ENCODE measurements at regions not wholly inside any gene's neighbourhood (a gene's known extent, or its start where the extent isn't known, plus 50 kb on each side); places are given as distances from the start of the nearest gene placed in this dataset.

DNA sequence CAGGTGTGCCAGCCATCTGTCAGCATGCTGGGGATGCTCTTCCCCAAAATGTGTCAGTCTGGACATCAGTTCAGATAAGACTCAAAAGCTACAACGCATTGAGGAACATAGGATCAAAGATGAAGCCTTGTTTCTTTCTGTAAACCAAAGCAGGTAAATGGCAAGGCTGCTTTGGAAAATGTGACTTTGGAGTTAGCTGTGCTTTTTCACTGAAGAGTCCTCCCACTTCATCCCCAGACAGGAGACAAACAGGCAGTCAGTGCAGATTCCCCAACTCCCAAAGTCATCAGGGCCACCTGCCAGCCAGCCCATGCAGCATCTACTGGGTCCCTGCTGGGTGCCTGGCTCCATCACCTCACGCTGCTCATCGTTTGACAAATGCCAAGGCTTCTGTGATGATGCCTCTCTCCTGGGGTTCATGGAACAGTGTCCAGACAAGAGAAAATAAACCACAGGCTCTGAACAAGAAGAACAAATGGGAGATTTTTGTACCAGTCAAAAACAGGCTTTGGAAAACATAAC lies 205.0 kb upstream of the BTBD3 start:
- DNase-seq: no peak

DNA sequence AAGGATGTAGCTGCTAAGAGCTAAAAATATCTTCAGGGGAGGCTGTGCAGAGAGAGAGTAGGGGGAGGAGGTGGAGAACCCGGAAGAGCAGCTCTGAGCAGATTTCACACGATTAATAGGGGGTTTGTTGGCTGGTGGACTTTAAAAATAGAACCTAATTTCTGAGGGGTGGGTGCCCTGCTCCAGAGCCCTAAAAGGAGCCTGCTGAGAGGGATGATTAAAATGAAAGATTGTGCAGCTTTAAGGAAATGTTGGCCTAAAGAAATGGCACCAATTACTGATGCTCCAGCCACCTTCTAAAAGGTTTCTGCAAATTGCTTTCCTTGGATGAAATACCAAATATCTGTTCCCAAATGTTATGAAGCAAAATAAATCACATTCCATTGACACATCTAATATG lies 202.8 kb upstream of the BTBD3 start:
- no peak for DNase-seq

DNA sequence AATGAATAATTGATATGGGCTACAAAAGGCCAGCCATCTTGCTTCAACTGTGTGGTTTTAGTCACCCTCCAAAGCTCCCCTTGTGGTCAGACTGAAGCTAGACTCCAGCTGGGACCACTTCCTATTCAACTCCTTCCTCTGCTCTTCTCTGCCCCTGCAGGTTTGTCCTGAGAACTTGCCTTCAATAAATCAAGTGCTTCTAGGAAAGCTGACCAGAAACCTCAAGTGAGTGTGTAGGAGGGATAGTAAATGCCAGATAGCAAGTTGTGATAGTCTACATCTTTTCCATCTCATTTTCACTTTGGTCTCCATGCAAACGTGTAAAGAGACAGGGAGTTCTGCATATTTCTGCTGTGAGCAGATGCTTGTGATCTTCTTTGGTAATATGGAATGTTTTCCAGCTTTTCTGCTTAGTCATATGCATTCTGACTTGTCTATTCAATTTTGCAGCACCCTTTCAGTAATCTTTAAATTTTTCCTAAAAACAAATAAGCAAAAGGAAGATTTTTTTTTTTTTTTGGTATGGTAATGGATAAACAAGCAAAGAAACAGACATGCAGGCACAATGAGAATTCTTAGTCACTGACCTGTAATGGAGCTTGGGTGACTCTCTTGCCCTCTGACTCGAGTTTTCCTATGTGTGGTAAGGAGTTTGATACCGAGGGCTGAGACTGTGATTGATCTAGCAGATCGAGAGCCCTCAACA lies 201.3 kb upstream of the BTBD3 start:
- DNase-seq: no peak

DNA sequence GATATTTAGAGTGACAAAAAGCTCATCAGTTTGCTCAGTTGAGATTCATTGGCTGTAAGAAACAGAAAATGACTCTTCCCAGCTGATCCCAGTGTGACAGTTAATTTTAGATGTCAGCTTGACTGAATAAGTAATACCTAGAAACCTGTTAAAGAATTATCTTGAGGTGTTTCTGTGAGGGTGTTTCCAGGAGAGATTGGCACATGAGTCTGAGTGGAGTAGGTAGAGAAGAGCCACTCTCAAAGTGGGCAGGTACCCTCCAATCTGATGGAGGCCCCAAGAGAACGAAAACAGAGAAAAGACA lies 200.8 kb upstream of the BTBD3 start:
- no peak for DNase-seq

DNA sequence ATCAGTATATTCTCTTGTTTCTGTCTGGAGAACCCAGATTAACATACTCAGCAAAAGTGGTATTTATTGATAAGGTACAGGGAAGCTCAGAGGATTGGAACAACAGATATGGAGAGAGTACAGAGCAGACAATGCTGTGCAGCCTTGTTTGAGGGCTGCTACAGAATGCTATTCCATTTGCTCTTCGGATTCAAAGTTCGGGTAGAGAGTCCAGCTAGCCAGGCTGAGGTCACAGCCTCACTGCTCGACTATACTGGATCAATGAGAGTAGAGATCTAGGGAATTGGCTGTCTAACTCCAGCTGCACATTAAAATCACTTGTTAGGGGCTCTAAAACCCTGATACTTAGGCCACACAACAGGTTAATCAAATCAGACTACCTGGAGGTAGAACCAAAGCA lies 200.1 kb upstream of the BTBD3 start:
- DNase-seq: no peak

DNA sequence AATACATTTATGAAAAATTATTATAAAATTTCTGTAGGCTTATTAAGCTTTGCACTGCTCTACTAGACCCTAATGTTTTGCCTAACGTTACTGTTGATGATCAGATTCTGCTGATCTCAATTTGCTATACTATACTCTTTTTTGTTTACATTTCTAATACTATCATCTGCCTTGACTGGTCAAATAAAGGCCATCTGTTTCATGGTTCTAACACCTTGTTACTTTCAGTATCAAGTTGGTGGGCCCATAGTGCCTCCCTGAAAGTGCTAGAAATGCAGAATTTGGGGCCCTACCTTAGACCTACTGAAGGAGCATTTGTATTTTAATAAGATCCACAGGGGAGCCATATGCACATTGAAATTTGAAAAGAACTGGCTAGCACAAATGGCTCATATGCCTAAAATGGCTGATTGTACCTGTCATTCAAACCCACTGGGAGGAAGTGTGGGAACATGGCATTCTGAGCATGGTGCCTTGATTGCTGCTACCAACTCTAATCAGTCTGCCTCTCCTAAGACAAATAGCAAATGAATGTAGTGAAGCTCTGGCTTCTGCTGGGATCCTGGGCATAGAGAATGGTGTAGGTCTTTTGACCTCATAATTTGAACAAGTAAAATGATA lies 199.1 kb upstream of the BTBD3 start:
- DNase-seq: no peak

DNA sequence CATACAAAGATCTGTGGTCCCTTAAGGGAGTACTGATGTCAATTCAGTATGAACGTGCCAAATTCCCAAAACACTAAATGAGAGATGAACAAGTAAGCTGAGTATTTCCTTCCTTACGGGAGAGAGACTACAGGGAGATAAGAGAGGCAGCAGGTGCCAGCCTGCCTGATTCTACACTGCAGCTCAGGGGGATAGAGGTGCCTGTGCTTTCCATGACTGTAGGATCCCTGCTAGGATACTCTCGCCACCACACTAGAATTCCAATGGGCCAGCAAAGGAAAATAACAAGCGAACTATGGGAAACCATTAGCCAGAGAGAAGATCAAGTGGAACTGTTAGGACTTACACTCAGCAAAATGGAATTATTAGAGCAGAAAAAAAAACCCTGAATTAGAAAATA lies 198.5 kb upstream of the BTBD3 start:
- no peak for DNase-seq

DNA sequence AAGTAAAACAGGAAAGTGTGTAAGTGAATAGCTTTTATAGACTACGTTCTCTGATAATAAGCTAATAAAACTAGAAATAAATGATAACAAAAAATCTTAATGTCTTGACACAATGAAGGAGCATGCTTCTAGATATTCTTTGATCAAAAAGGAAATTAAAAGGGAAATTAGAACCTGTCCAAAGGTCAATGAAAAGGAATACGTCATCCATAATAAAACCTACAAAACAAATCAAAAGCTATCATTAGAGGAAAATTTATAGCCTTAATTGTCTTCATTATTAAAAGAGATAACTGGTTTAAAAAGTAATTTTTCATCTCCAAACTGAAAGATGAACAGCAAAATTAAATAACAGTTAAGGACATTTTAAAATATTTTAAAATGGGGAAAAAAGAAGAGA lies 196.3 kb upstream of the BTBD3 start:
- DNase-seq: no peak

DNA sequence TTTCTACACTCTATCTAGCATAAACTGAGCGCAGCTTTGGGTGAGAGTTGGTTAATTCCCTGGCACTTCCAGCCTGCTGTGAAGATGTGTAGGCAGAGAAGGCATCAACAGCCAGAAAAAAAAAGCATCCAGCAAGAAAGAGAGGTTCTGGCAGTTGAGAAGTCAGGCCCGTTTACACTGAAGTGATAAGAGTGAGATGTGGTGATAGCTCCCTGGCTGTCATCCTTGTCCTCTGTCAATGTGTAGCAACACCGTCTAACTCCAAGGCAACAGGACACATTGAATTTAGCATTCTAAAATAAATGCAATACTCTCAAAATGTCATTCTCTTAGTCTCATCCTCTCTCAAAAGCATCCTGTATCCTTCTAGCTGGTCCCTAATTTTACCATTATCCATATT lies 193.6 kb upstream of the BTBD3 start:
- no peak for DNase-seq

DNA sequence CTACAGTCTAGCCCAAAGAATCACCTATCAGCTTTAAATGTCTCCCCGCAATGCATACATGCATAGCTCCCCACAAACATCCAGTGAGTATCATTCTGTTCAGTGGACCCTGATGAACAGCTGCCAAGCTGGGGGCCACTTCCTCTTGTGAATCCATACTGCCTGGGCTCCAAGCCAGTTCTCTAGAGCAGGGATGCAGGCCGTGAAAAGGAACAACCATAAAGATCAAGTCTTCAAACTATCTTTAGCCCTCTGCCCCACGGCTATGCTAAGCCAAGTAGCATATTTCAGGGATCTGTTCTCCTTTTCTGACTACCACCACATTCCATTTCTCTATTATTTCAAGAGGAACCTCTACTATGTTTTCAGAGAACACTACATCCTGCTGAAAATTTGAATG lies 191.7 kb upstream of the BTBD3 start:
- peak; percentile 91 for DNase-seq

DNA sequence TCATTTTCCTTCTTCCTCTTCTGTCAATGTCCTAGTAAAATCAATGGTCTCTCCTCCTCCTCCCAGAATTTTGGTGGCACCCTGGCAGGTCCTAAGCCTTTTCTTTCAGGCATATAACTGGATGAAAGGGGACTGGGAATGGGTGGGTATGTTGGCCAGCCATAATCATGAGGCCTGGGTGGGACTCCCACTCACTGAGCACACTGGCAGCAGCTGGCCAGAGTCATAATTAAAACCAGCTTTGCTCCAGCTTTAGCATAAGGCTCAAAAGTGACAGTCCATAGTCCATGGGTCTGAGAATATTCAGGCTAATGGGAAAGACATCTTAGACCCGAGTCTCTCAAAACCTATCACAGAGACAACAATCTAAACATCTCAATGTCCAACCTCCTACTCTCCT lies 190.0 kb upstream of the BTBD3 start:
- DNase-seq: no peak

DNA sequence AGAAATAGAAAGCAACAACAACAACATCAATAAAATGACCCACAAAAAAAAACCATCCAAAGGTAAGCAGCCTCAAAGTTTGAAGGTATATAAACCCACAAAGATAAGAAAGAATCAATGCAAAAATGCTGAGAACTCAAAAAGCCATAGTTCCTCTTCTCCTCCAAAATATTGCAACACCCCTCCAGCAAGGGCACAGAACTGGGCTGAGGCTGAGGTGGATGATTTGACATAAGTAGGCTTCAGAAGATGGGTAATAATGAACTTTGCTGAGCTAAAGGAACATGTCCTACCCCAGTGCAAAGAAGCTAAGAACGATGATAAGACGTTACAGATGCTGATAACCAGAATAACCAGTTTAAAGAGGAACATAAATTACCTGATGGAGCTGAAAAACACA lies 188.8 kb upstream of the BTBD3 start:
- no peak for DNase-seq

DNA sequence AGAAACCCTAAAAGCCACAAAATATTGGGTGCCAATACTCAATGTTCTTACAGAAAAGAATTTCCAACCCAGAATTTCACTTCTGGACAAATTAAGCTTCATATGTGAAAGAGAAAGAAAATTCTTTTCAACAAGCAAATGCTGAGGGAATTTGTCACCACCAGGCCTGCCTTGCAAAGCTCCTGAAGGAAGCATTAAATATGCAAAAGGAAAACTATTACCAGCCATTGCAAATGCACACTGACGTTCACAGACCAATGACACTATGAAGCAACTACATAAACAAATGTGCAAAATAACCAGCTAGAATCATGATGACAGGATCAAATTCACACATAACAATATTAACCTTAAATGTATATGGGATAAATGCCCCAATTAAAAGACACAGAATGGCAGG lies 187.9 kb upstream of the BTBD3 start:
- DNase-seq: no peak

DNA sequence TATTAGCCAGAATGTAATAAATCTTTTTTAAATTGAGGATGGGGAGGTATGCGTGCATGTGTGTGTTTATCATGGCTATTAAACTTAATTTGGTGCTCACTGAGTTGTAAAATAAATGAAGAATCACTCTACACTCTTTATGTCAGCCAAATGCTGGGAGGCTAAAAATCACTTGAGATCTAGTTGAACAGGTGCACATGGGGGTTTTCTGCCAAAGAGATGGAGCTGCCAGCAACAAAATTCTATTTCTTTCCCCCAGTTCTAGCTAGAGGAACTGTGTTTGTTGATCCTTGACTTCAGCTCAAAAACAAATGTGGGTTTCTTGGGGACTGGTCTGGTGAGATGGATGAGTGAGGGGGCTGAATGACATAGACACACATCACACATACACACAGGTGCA lies 183.3 kb upstream of the BTBD3 start:
- peak; percentile 93 for DNase-seq

DNA sequence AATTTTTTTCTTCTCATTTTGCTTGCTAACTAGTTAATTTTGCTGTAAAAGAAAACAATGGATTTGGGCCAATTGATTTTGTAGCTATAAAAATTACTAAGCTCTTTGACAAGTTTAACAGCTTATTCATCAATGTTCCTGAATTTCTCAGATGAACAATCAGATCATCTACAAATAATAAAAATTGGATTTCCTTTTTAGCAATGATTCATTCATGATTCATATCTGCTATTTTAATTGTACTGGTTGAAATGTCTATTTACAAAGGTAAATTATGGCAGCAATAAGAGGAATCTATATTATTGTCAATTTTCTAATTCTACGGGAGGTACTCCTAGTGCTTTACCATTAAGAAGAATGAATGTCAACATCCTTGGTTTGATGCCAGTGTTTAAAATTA lies 178.8 kb upstream of the BTBD3 start:
- DNase-seq: no peak

DNA sequence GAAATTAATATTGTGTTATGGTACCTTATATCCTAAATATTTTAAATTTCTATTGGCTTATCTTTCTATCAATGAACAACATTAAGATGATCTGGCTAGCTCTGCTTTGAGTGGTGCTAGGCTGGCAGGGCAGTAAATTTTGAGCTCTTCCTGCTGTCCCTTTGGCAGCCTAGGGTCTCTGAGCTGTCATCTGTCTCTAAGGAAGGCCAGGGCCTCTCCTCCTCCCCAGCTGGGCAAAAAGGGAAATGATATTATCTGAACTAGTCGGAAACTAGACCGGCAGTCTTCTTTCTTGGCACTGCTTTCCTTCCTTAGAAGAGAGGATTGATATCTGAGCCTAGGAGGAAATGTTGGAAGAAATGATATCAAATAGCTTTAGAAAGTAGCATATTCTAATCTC lies 176.7 kb upstream of the BTBD3 start:
- DNase-seq: no peak

DNA sequence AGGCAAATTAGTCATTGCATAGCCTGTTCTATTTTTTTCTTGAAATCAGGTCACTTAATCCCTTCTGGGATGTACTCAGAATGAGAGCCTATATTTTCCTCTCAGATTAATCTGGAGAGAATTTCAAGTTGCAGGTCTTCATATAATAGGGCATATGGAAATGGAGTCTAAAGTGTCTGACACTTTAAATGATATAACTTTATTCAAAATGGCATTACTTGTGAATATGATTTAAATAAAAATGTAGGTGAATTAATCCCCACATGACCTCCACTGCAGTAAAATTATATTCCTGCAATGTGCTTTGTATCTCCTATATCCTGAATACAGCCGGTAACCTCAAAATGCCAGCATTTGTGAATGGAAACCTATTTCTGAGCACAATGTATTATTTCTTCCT lies 172.5 kb upstream of the BTBD3 start:
- DNase-seq: no peak

DNA sequence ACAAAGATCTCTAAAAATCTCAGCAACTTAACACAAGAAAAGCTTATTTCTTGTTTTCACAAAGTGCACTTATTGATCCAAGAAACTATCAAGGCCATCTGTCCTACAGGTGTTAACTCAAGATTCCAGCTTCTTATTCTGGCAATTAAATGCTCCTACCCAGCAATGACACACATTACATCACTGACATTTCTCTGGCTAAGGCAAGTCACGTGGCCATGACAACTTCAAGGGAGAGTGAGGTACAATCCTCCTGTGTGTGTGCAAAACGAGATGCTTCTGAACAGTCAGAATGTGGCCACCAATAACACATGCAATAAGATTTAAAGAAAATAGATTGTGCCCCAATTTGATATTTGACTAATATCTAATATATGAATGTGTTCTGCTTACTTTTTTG lies 169.3 kb upstream of the BTBD3 start:
- no peak for DNase-seq

DNA sequence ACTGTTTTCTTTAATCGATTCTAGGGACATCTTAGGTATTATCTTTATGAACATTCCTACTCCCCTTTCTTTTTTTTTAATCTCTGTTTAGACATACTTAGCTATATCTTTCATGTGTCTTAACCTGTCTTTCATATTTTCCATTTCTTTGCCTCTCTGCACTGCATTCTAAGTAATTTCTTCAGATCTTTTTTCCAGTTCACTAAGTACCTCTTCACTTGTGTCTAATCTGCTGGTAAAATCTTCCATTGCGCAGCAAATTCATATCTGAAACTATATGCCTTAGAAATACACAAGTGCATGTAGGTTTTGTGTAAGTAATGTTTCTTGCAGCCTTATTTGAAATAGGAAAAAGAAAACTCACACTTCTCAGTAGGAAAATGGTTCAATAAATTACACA lies 165.4 kb upstream of the BTBD3 start:
- DNase-seq: no peak

DNA sequence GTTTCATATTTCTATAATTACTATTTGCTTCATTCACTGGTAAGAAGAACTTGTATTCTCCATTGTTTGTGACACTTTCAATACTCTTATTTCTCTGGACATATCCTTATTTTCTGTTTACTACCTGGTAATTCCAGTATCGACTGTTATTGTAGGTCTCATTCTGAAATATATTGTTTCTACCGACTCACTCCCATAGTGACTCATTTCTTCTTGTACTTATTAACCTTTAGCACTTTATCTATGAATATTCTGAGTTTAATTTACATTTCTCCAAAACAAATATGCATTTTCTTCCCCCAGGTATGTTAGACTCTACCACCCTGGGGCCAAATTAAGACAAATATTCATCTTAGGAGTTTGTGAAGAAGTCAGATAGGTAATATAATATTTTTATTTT lies 164.5 kb upstream of the BTBD3 start:
- no peak for DNase-seq

DNA sequence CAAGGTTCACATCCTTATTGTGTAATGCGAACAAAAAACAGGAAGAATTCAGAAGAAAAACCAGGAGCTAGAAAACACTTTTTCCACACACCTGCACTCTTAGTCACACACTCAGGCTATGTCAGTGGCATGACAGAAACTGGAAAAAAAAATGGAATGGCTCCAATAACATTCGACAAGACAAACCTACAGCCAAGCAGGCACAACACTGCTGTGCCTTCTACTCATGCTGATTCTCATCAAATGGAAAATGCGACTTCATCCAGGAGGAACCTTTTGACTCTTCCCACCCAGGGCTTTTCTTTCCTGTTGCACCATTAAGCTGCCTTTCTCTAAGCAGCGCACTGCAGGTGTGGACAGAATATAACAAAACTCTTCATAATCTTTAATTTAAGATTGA lies 163.2 kb upstream of the BTBD3 start:
- no peak for DNase-seq

DNA sequence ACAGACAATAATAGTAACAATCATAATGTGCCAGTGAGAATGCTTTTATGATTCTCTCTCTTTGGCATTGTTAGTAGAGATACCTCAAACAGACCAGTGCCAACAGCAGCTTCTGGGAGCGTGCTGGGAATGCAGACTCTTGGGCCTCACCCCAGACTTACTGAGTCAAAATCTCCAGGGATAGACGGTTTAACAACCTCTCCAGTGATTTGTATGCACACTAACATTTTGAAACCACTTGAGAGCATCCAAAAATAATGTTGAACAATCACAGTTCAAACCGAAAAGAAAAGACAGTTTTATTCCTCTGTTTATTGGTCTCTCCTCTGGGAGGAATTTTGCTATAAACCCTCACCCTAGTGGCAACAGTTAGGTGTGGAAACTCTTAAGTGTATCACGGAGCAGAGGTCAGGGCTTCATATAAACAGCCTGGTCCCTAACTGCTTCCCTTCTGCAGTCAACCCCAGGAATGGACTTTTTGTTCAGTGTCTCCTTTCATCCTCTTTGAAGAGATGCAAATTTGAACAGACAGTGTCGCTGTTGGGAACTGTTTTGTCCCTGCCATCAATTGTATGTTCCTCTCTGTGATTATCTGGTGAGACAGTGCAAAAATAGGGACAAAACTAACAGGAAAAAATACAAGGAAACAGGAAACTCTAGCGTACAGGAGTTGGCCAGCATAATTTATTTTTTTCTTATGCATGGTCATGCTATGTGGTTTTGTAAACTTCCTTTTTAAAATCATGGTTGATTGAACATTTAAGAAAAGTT lies 162.4 kb upstream of the BTBD3 start:
- no peak for DNase-seq

DNA sequence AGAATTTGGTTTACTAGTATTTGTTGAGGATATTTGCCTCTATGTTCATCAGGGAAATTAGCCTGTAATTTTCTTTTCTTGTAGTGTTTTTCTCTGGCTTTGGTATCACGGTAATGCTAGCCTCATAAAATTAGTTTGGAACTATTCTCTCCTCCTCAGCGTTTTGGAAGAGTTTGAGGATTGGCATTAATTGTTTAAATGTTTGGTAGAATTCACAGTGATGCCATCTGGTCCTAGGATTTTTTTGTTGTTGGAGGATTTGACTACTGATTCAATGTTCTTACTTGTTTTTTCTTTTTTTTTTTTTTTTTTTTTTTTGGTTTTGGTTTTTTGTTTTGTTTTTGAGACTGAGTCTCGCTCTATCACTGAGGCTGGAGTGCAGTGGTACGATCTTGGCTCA lies 156.2 kb upstream of the BTBD3 start:
- no peak for DNase-seq

DNA sequence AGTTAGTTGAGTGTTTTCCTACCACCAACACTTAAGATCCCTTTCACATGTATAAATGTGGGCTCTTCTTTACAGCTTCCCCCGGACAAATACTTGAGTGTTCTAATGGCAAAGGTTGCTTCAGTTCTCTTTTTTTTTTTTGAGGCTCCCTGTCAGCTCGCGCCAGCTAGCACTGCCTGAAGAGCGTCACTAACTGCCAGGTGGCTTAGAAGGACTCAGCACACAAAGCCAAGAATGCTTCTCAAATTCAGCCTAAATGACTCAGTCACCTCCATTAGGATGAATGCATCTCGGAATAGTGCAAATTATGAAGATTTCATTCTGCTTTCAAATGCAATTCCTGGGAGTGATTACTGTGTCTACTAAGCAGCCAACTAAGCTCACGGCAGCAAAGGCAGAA lies 150.7 kb upstream of the BTBD3 start:
- DNase-seq: peak; percentile 88

DNA sequence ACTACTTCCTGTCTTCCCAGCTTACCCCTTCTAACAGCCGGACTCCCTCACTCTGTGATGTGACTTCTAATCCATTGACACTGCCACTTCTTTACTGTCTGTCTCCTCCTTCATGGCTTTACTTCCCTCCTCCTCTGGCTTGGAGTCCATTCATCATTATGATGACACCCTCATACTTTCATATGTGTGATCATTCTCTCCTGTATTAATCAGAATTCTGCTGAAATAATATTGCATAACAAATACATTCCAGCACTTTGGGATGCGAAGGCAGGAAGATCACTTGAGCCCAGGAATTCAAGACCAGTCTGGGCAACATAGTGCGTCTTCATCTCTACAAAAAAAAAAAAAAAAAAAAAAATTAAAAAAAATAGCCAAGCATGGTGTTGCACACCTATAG lies 147.9 kb upstream of the BTBD3 start:
- no peak for DNase-seq

All from NCI-H1105 (cell line).